ENCODE measurements at regions not wholly inside any gene's neighbourhood (a gene's known extent, or its start where the extent isn't known, plus 50 kb on each side); places are given as distances from the start of the nearest gene placed in this dataset.
A peak's percentile ranks its signal among the peaks of the same experiment; 100 is the strongest.
"Not testable (repeated sequence)": the region's sequence is repeated elsewhere in the genome, so short reads cannot be mapped to it uniquely, and the experiment has no call there.

DNA sequence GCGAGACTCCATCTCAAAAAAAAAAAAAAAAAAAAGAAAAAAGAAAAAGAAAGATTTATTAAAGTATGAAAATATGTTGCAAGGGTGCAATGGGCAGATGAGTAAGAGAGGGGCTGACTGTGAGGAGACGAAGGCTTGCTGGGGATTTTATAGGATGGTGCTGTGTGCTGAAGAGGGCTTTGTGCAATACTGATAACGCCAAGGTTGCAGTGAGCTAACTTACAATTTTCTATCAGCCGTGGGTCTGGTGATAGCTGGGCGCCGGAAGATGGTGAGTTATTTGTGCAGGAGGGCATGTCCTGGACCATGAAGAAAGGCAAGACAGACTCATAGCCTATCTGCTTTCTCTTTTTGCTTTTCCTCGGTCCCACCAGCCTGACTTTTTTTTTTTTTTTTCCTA, 281.1 kb downstream of the MAP2K6 start:
- POLR2A ChIA-PET: no interaction called here
- no peaks in the 10 kb centered on the region for H3K27me3 ChIP-seq (replicated peaks in 2 of 5; ENCODE audit: control insufficient read depth in 4 of 5, insufficient read depth in 5 of 5, low read length in 4 of 5)
- CTCF ChIA-PET: no interaction called here
- 98% methylated on average over 5 of the region's 7 CpGs for WGBS (ENCODE audit: insufficient coverage)
- no peak overlapping the region for H3K4me3 ChIP-seq (ENCODE audit: control insufficient read depth in 1 of 7, extremely low read depth in 1 of 7, insufficient read depth in 4 of 7, low read depth in 2 of 7, low read length in 6 of 7)
- no peak for DNase-seq
- H3K36me3 ChIP-seq (ENCODE audit: control insufficient read depth in 4 of 4, insufficient read depth in 4 of 4, low read length in 3 of 4): no peaks in the 10 kb centered on the region
- H3K4me1 ChIP-seq (ENCODE audit: control extremely low read depth in 1 of 4, control insufficient read depth in 4 of 4, insufficient read depth in 4 of 4, low read length in 3 of 4): no peaks in the 10 kb centered on the region
- H3K27ac ChIP-seq (ENCODE audit: insufficient read depth in 1 of 2, low read depth in 1 of 2, low read length in 2 of 2, poor library complexity in 1 of 2, severe bottlenecking in 2 of 2): no peak overlapping the region
- H3K9me3 ChIP-seq (ENCODE audit: control extremely low read depth in 1 of 5, control insufficient read depth in 4 of 5, insufficient read depth in 2 of 5, low read depth in 1 of 5, low read length in 4 of 5): peaks cover 0 to 13% (median 5%) of the 10 kb centered on the region in 5 experiments

DNA sequence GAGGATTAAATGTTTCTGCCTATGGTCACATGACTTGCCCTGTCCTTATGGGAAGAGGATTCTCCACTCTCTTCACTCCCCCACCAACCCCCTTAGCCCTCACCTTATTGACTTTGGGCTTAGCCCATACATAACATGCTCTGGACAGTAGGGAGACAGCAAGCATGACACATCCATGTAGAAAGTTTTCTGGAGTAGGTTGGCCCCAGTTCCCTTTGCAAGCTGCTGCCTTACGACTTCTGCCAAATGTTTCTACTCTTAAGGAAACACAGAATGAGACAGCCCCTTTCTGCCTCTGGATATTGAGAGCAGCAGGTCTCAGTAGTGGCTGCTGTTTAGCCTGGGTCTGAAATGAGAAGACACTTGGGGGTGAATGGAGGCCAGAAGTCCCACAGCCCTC, 282.2 kb downstream of the MAP2K6 start:
- no peaks in the 10 kb centered on the region for H3K27me3 ChIP-seq (replicated peaks in 2 of 5; ENCODE audit: control insufficient read depth in 4 of 5, insufficient read depth in 5 of 5, low read length in 4 of 5)
- WGBS (ENCODE audit: insufficient coverage): 86% methylated on average over 1 of the region's 1 CpG

DNA sequence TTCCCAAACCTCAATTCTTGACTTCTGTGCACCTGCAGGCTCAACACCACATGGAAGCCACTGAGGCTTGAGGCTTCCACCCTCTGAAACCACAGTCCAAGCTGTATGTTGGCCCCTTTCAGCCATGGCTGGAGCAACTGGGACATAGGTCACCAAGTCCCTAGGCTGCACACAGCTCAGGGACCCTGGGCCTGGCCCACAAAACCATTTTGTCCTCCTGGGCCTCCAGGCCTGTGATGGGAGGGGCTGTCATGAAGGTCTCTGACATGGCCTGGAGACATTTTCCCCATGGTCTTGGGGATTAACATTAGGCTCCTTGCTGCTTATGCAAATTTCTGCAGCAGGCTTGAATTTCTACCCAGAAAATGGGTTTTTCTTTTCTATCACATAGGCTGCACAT, 283.9 kb downstream of the MAP2K6 start:
- H3K27ac ChIP-seq (ENCODE audit: insufficient read depth in 1 of 2, low read depth in 1 of 2, low read length in 2 of 2, poor library complexity in 1 of 2, severe bottlenecking in 2 of 2); CTCF ChIA-PET; POLR2A ChIA-PET; H3K27me3 ChIP-seq (replicated peaks in 2 of 5; ENCODE audit: control insufficient read depth in 4 of 5, insufficient read depth in 5 of 5, low read length in 4 of 5); DNase-seq; H3K36me3 ChIP-seq (ENCODE audit: control insufficient read depth in 4 of 4, insufficient read depth in 4 of 4, low read length in 3 of 4); H3K4me3 ChIP-seq (ENCODE audit: control insufficient read depth in 1 of 7, extremely low read depth in 1 of 7, insufficient read depth in 4 of 7, low read depth in 2 of 7, low read length in 6 of 7); H3K4me1 ChIP-seq (ENCODE audit: control extremely low read depth in 1 of 4, control insufficient read depth in 4 of 4, insufficient read depth in 4 of 4, low read length in 3 of 4): not testable (repeated sequence)
- peaks cover 0 to 13% (median 5%) of the 10 kb centered on the region in 5 experiments for H3K9me3 ChIP-seq (ENCODE audit: control extremely low read depth in 1 of 5, control insufficient read depth in 4 of 5, insufficient read depth in 2 of 5, low read depth in 1 of 5, low read length in 4 of 5)

More for the DNA sequence above, 282.2 kb downstream of the MAP2K6 start:
- POLR2A ChIA-PET: no interaction called here
- Histone ChIP-seq H3K36me3 (ENCODE audit: control insufficient read depth in 4 of 4, insufficient read depth in 4 of 4, low read length in 3 of 4) (no peaks in the 10 kb centered on the region), H3K9me3 (ENCODE audit: control extremely low read depth in 1 of 5, control insufficient read depth in 4 of 5, insufficient read depth in 2 of 5, low read depth in 1 of 5, low read length in 4 of 5) (peaks cover 0 to 13% (median 5%) of the 10 kb centered on the region in 5 experiments), H3K4me3 (ENCODE audit: control insufficient read depth in 1 of 7, extremely low read depth in 1 of 7, insufficient read depth in 4 of 7, low read depth in 2 of 7, low read length in 6 of 7) (no peak overlapping the region), H3K27ac (ENCODE audit: insufficient read depth in 1 of 2, low read depth in 1 of 2, low read length in 2 of 2, poor library complexity in 1 of 2, severe bottlenecking in 2 of 2) (no peak overlapping the region), H3K4me1 (ENCODE audit: control extremely low read depth in 1 of 4, control insufficient read depth in 4 of 4, insufficient read depth in 4 of 4, low read length in 3 of 4) (no peaks in the 10 kb centered on the region)
- no peak for DNase-seq
- CTCF ChIA-PET: no interaction called here

DNA sequence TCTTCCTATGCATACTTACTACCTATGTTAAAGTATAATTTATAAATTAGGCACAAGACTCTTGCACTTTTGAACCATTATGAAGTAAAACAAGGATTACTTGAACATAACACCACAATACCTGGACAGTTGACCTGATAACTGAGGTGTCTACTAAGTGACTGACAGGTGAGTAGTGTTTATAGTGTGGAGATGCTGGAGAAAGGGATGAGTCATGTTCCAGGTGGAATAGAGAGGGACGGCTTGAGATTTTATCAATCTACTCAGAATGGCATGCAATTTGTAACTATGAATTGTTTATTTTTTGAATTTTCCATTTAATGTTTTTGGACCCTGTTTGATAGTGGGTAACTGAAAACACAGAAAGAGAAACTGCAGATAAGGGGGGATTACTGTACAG, 287.6 kb downstream of the MAP2K6 start:
- peaks cover 0 to 5% (median 0%) of the 10 kb centered on the region in 4 experiments for H3K4me1 ChIP-seq (ENCODE audit: control extremely low read depth in 1 of 4, control insufficient read depth in 4 of 4, insufficient read depth in 4 of 4, low read length in 3 of 4)
- POLR2A ChIA-PET: interaction anchor here (0.6 kb wide), 1 partner anchor 115 kb away, joined by 3 read pairs; no protein-coding TSS in a partner anchor
- H3K4me3 ChIP-seq (ENCODE audit: control insufficient read depth in 1 of 7, extremely low read depth in 1 of 7, insufficient read depth in 4 of 7, low read depth in 2 of 7, low read length in 6 of 7): no peak overlapping the region
- no peaks in the 10 kb centered on the region for H3K36me3 ChIP-seq (ENCODE audit: control insufficient read depth in 4 of 4, insufficient read depth in 4 of 4, low read length in 3 of 4)
- no CpG with 5 or more reads among the region's 1 CpG for WGBS (ENCODE audit: insufficient coverage)
- peaks cover 0 to 12% (median 5%) of the 10 kb centered on the region in 5 experiments for H3K9me3 ChIP-seq (ENCODE audit: control extremely low read depth in 1 of 5, control insufficient read depth in 4 of 5, insufficient read depth in 2 of 5, low read depth in 1 of 5, low read length in 4 of 5)
- CTCF ChIA-PET: no interaction called here
- no peak for DNase-seq
- no peaks in the 10 kb centered on the region for H3K27me3 ChIP-seq (replicated peaks in 2 of 5; ENCODE audit: control insufficient read depth in 4 of 5, insufficient read depth in 5 of 5, low read length in 4 of 5)
- no peak overlapping the region for H3K27ac ChIP-seq (ENCODE audit: insufficient read depth in 1 of 2, low read depth in 1 of 2, low read length in 2 of 2, poor library complexity in 1 of 2, severe bottlenecking in 2 of 2)

DNA sequence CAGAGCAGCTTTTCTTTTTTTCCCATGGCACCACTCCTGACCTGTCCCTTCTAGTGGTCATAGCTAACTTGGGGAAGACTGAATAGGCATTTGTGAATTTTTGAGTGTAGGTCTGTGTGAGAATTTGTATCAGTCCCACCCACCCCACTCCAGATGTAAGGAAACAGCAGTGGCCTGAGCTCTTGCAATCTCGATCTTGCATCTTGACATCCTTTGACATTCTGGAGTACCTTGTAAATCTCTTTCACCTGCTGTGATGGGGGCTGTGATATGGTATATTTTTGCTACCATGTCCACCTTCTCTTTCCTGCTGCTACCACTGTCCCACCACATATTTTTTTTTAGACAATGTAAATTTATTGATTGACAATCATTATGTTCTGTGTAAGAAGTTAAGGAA, 289.3 kb downstream of the MAP2K6 start:
- Histone ChIP-seq H3K27ac (ENCODE audit: insufficient read depth in 1 of 2, low read depth in 1 of 2, low read length in 2 of 2, poor library complexity in 1 of 2, severe bottlenecking in 2 of 2) (no peak overlapping the region), H3K4me3 (ENCODE audit: control insufficient read depth in 1 of 7, extremely low read depth in 1 of 7, insufficient read depth in 4 of 7, low read depth in 2 of 7, low read length in 6 of 7) (no peak overlapping the region), H3K27me3 (replicated peaks in 2 of 5; ENCODE audit: control insufficient read depth in 4 of 5, insufficient read depth in 5 of 5, low read length in 4 of 5) (no peaks in the 10 kb centered on the region), H3K9me3 (ENCODE audit: control extremely low read depth in 1 of 5, control insufficient read depth in 4 of 5, insufficient read depth in 2 of 5, low read depth in 1 of 5, low read length in 4 of 5) (peaks cover 0 to 3% (median 1%) of the 10 kb centered on the region in 5 experiments), H3K4me1 (ENCODE audit: control extremely low read depth in 1 of 4, control insufficient read depth in 4 of 4, insufficient read depth in 4 of 4, low read length in 3 of 4) (peaks cover 0 to 5% (median 0%) of the 10 kb centered on the region in 4 experiments), H3K36me3 (ENCODE audit: control insufficient read depth in 4 of 4, insufficient read depth in 4 of 4, low read length in 3 of 4) (no peaks in the 10 kb centered on the region)
- no CpG with 5 or more reads among the region's 1 CpG for WGBS (ENCODE audit: insufficient coverage)
- peak in 2 of 3 donors; percentile 53 to 63 for DNase-seq
- ChIA-PET CTCF (no interaction called here), POLR2A (no interaction called here)

DNA sequence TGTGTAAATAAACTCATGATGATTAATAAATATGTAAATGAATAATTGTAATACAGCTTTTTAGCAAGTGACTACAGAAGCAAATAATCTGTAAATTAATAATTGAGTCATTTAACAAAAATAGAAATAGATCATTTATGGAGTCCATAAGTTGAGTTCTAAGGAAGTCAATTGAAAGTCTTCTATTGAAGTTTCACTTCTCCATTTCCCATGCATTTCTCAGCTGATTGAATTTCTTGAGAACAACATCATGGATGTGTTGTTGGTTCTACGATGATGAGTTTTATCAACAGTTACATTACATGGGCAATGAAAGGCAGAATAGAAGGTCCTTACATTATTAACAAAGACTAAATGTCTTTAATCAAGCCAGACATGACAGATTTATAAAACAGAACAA, 290.4 kb downstream of the MAP2K6 start:
- H3K9me3 ChIP-seq (ENCODE audit: control extremely low read depth in 1 of 5, control insufficient read depth in 4 of 5, insufficient read depth in 2 of 5, low read depth in 1 of 5, low read length in 4 of 5): no peaks in the 10 kb centered on the region
- peaks cover 0 to 5% (median 1%) of the 10 kb centered on the region in 4 experiments for H3K4me1 ChIP-seq (ENCODE audit: control extremely low read depth in 1 of 4, control insufficient read depth in 4 of 4, insufficient read depth in 4 of 4, low read length in 3 of 4)
- H3K4me3 ChIP-seq (ENCODE audit: control insufficient read depth in 1 of 7, extremely low read depth in 1 of 7, insufficient read depth in 4 of 7, low read depth in 2 of 7, low read length in 6 of 7): no peak overlapping the region
- ChIA-PET POLR2A (no interaction called here), CTCF (interaction anchor here (0.5 kb wide), 1 partner anchor 50 kb away, joined by 3 read pairs; no protein-coding TSS in a partner anchor)
- H3K36me3 ChIP-seq (ENCODE audit: control insufficient read depth in 4 of 4, insufficient read depth in 4 of 4, low read length in 3 of 4): no peaks in the 10 kb centered on the region
- no peak overlapping the region for H3K27ac ChIP-seq (ENCODE audit: insufficient read depth in 1 of 2, low read depth in 1 of 2, low read length in 2 of 2, poor library complexity in 1 of 2, severe bottlenecking in 2 of 2)
- no peaks in the 10 kb centered on the region for H3K27me3 ChIP-seq (replicated peaks in 2 of 5; ENCODE audit: control insufficient read depth in 4 of 5, insufficient read depth in 5 of 5, low read length in 4 of 5)
- no peak for DNase-seq
- WGBS (ENCODE audit: insufficient coverage): no CpG with 5 or more reads among the region's 1 CpG

DNA sequence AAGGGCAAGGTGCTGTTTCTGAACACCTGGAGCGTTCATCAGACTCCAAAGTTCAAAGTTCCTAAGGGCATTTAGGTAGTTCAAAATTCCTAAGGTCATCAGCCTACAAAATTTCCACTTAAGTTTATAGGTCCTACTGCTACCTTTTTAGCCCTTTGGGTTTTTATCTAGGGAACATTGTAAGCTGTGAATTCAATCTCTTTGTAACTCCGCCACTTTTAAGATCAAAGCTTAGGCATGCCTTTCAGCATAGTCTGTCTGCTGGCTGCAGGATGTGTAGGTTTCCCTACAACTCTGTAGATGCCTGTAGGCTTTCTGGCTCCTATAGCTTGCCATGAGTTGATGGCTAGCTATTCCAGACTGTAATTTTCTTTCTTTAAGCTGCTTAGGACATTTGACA, 291.6 kb downstream of the MAP2K6 start:
- Histone ChIP-seq H3K27ac (ENCODE audit: insufficient read depth in 1 of 2, low read depth in 1 of 2, low read length in 2 of 2, poor library complexity in 1 of 2, severe bottlenecking in 2 of 2) (no peak overlapping the region), H3K27me3 (replicated peaks in 2 of 5; ENCODE audit: control insufficient read depth in 4 of 5, insufficient read depth in 5 of 5, low read length in 4 of 5) (no peaks in the 10 kb centered on the region), H3K36me3 (ENCODE audit: control insufficient read depth in 4 of 4, insufficient read depth in 4 of 4, low read length in 3 of 4) (no peaks in the 10 kb centered on the region), H3K4me3 (ENCODE audit: control insufficient read depth in 1 of 7, extremely low read depth in 1 of 7, insufficient read depth in 4 of 7, low read depth in 2 of 7, low read length in 6 of 7) (no peak overlapping the region), H3K4me1 (ENCODE audit: control extremely low read depth in 1 of 4, control insufficient read depth in 4 of 4, insufficient read depth in 4 of 4, low read length in 3 of 4) (peaks cover 0 to 5% (median 1%) of the 10 kb centered on the region in 4 experiments), H3K9me3 (ENCODE audit: control extremely low read depth in 1 of 5, control insufficient read depth in 4 of 5, insufficient read depth in 2 of 5, low read depth in 1 of 5, low read length in 4 of 5) (no peaks in the 10 kb centered on the region)
- CTCF ChIA-PET: interaction anchor here (1.0 kb wide), 1 partner anchor 9 kb away, joined by 3 read pairs; no protein-coding TSS in a partner anchor
- 100% methylated on average over 2 of the region's 2 CpGs for WGBS (ENCODE audit: insufficient coverage)
- no peak for DNase-seq
- POLR2A ChIA-PET: no interaction called here

Data from common myeloid progenitor, CD34-positive (primary cell).